Activated gamma-delta T cell treated with anti-CD3 and anti-CD28 coated beads, Interleukin-2, amount 50 U/mL, for 16 hours (primary cell): ENCODE measurements at regions not wholly inside any gene's neighbourhood (a gene's known extent, or its start where the extent isn't known, plus 50 kb on each side); places are given as distances from the start of the nearest gene placed in this dataset.

Source experiments
- DNase-seq: peaks from one replicate; pipeline ENCODE4 v3.0.0-alpha.2; 2020; ENCODE audit warnings: low read depth

DNA sequence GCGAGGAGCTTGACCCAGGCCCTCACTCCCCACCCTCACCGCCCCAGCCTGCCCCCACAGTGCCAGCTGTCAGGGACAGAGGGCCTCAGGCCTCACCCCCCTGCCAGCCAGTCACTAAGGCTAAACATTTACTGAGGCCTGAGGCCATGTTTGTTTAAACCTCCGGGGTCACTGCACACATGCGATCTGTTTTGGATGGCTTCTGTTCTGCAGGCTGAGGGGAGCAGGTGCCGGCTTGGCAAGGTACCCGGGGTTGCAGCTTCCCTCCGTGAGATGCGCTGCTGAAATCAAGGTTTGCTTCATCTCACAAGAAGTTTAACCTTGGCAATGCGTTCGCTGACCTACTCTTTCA is 103.3 kb upstream of the BOD1 start:
- DNase-seq: no peak

DNA sequence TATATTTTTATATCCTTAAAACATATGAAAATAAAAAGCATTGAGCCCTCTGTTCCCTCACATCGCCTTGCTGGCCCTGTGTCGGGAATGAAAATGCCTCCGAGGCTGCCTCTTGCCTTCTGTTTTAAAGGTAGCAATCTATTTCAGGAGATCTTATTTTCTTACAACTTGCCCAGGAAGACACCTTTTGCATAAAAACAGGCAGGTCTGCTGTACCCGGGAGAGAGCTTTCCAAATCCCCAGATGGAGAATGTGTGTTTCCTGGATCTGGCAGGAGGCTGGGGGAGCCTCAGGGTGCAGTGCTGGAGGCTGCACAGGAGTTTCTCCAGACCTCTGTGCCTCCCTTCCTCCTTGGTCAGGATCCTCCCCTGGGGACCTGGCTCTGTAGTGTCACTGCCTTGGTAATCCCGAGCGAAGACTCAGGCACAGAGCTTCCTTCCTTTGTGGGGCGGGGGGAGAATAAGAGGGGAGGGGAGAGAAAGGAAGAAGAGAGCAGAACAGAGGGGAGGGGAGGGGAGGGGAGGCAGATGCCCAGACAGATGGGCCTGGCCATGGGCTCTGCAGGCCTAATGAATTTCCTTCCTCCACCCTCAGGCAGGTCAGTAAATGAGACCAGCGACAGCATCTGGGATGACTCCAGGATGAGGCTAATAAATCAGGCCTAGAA is 104.0 kb upstream of the BOD1 start:
- no peak for DNase-seq

DNA sequence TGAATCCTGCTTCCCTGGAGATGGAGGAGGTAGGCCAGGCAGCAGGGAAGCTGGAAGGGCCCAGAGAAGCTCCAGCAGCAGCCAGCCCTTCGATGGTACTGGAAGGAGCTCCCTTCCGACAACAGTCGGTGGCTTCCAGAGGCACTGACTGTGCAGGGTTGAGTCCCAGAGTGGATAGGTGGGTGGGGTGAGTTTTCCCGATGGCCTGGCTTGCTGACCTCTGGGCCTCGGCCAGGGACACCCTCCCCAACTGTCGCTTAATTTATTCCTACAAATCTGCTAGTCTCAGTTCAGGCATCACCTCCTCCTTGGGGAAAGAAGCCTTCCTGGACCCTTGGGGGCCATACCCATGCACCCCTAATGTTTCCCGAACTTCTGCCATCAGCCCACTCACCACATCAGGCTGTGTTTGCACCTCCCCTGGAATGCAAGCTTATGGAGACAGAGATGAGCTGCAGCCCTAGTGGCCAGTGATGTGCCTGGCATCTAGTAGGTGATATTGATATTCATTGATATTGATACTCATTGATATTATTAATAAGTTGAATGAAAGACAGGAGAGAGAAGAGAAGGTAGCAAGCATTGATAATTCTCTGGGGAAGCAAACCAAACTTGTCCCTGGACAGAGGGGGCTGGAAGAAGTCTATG is 104.6 kb upstream of the BOD1 start:
- no peak for DNase-seq

DNA sequence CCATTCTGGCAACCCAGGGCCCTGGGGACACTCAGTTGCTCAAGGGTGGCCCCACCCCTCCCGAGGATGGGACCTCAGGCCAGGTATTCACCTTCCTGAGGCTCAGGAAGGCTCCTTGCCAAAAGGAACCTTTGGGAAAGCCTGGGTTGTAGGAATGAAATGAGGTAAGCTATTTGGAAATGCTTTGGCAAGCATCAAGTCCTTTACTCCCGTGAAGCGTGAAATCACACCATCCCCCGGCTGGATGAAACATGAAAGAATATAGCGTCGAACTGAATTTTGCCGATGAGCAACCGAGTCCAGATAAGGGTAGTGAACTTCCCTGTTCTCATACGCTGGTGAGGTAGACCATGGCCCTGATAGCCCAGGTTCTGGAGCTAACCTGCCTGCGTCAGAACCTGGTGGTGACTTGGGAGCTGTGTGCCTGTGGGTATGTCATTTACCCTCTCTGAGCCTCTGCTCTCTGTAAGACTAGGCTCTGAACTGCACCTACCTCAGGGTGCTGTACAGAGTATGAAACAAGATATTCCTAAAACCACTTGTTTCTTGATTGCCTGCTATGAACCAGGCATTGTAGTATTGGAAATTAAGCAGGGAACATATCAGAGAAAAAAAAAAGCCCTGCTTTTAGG is 105.3 kb upstream of the BOD1 start:
- no peak for DNase-seq

DNA sequence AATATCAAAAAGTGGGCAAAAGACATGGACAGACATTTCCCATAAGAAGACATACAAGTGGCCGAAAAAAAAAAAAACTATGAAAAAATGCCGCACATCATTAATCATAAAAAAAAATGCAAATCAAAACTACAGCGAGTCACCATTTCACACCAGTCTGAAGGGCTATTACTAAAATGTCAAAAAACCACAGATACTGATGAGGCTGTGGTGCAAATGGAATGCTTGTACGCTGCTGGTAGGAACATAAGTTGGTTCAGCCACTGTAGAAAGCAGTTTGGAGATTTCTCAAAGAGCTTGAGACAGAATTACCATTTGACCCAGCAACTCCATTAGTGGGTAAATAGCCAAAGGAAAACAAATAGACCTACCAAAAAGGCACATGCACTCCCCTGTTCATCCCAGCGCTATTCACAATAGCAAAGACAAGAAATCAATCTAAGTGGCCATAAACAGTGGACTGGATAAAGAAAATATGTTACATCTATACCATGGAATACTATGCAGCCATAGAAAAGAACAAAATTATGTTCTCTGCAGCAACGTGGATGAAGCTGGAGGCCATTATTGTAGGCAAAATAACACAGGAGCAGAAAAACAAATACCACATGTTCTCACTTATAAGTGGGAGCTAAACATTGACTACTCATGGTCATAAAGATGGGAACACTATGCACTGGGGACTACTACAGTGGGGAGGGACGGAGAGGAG is 110.6 kb upstream of the BOD1 start:
- no peak for DNase-seq

DNA sequence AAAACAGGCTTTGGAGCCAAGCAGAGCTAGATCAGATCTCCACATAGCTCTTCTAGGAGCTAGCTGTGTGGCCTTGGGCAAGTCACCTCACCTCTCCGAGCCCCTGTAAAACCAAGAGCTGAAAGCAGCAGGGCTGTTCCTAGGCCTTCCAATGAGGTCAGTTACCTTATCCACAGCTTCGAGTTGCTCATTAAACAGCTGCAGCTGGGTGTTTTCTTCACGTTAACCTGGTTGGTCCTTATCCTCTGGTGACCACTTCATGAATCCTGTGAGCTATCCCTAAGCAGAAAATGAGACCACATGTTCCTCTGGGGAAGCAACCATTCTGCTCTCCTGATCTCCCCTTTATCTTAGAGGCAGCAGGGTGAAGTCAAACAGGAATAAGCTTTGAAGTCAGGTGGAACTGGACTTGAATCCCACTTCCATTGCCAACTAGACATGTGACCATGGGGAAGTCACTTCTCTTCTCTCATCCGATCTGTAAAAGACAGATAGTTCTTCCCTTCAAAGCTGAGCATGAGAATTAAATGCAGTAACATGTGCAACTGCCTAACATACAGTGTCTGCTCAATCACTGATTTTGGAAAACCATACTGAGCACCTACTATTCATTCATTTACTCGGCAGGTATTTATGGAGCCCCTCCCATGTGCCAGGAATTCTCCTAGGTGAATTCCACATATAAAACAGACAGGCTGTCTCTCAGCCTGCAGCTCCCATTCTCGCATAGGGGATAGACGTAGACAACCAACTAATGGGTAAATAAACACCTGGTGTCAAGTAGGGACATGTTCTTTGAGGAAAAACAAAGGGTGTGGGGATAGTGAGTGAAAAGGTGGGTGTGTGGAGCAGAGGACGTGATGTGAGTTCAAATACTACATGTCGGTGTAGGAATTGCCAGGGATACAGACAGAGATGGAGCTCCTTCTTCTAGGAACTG is 111.7 kb upstream of the BOD1 start:
- no peak for DNase-seq

DNA sequence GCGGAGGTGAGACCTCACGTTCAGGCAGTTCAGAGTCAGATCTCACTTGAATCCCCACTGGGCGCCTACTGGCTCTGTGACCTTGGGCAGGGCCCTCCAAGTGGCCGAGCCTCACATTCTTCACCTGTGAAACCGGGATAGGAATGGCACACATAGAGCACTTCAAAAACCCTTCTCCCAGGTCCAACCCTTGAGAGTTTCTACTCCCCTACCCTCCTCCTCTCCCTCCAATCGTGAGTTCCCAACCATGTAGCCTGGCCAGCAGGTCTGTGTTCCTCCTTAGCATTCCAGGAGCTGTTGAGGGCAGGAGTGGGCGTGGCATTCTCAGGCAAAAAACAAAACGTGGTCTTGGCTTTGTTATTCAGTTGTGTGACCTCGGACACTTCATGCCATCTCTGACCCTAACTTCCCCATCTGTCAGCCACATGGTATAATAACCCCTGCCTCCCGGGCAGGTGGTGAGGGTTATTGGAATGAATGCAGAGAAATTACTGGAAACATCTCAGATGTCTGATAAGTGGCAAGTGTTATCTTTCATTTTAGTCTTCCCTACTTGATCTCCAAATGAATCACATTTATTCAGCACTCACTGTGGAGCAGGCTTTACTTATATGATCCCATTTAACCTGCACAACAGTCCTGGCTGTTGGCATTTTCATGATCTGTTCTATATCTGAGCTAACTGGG is 112.8 kb upstream of the BOD1 start:
- no peak for DNase-seq

DNA sequence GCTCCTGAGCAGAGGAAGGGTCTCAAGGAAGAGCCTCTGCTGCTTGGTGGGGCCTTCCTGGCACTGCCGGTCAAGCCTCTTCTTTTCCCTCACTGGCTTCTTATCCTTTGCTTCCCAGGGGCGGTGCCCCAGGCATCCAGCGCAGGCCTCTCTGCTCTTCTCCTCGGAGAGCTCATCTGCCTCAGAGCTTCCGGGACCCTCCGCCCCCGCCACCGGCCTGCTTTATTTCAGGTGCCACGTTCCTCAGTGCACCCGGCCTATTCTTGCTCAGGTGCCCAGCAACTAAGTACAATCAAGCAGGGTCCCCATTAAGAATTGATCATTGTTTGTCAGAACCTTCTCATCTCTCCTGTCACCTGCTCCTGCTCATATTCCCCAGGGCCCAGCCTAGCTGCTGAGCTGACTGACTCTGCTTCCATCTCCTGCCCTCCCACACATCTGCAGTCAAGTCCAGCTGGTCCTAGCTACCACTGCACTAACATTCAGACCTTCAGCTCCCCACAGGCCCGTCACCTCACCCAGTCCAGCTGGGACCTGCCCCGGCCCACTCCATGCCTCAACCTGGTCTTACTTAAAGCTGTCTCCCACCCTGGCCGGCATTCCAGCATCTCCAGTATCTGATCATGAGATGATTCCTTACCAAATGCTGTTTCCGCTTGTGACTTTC is 114.3 kb upstream of the BOD1 start:
- DNase-seq: no peak

DNA sequence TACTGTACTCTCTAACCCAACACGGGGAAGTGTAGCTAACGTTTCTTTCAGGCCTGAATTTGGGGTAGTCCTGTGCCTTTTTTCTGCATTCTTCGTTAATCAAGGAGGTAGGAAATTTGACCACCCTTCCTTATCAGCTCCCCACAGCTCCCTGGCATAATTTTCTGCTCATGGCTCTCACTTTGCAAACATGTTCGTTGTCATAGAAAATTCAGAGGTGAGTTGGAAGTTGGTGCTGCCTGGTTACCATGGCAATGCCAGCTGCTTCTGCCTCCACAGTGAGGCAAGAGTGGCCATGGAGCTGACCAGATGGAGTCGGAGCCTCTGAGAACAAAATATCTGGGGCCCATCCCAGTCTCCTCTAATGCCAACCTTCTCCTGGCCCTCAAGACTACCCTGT is 116.6 kb upstream of the BOD1 start:
- no peak for DNase-seq

DNA sequence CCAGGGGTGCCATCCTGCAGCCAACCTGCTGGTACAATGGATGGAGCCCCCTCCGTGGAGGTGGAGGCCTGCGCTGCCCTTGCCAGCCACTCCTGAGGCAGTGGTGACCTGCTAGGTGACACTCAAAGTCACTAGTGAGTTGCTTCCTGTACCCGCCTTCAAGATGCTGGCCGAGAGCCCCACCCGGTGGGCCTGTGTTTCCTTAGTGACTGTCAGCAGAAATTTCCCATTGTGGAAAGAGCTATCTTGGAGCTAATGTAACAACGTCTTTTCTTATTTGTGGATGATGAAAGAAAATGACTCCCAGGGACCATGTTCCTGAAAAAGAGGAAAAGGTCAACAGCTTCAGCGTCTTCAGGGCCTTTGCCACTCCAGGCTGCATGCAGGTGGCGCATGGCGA is 117.0 kb upstream of the BOD1 start:
- DNase-seq: no peak

DNA sequence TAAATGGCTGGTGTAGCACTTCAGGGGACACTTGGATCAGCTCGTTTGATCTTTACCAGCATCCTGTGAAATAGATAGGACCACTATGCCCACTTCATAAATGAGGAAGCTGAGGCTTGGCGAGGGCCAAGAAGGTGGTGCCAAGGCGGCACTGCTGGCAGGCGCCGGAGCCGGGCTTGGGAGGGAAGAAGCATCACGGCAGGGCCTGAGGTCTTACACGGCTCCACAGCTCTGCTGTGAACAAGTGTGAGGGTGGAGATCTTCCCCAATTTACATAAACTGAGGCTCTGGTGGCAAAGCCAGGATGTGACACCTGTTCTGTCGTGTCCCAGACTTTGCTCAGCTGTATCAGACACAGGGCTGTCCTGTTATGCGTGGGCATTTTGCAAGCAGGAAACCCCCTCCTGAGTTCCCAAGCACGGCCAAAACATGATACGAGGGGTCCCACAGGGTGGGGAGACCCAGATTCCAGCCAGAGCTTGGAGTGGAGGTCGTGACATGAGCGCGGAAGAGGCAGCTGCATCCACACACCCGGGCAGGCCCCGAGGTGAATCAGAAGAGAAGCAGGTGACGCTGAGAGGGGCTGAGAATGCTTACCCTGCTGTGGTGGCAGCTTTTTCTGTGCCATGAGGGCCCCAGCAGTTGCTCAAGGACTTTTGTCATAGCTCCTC is 117.5 kb upstream of the BOD1 start:
- no peak for DNase-seq

DNA sequence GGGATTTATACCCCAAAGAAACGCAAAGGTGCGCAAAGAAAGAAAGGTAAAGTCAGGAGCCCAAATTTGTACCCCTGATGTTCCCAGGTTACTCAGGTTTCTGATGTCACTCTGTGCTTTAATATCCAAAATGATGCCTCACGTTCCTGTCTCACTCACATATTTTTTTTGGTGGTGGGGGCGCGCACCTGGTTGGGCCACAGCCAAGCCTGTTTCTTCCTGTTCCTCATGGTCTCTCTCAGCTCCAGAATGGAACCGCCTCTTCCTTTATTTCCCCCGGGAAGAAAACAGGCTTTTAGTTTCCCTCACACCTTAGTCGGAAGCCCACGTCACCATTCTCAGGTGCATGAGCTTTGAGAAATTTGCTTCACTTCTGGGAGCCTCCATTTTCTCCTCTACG is 118.3 kb upstream of the BOD1 start:
- DNase-seq: no peak

DNA sequence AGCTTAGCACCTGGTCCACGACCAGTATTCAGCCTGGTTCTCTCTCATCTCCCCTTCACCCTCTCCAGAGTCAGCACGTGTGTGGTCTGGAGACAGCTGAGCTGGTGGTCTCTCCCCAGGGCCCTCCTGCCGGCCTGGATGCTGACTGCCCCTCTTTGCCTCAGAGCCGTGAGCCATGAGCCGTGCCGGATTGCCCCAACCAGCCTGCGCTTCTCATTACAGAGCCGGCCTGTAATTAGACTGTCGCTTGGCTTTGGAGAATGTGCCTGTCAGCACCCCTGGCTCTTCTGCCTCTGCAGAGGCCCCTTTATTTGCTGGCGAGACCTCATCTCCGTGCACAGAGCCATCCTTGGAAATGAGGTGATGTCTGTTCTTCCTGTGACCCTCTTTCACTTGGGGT is 118.7 kb upstream of the BOD1 start:
- no peak for DNase-seq

DNA sequence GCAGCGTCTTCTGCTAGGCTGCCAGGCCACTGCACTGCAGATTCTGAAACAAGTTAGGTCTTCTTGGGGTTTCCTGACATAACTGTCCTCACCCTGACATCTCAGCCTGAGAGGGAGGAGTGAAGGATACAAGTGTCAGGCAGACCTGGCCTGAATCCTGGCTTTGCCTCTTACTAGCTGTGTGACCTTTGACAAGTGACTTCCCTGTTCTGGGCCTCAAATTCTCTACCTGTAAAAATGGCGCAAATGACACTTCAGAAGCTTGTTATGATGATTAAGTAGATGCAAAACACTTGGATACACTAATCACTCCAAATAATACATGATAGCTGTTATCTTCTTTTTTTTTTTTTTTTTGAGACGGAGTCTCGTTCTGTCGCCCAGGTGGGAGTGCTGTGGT is 119.2 kb upstream of the BOD1 start:
- no peak for DNase-seq

DNA sequence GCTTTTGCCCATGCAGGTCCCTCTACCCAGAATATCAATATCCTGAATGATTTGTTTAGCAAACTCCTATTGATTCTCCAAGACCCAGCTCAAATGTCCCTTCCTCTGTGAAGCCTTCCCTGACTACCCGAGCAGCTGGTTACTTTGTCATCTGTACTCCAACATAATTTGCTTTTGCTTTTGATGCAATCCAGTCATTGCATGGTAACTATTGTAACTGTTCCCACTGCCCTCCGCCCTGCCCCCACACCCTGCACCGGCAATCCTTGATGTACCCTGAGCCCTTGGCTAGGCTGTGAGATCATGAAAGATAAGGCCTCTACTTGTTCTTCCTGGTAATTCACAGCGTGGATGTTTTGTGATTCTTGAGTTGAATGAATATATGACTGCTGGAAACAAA is 119.9 kb upstream of the BOD1 start:
- no peak for DNase-seq

DNA sequence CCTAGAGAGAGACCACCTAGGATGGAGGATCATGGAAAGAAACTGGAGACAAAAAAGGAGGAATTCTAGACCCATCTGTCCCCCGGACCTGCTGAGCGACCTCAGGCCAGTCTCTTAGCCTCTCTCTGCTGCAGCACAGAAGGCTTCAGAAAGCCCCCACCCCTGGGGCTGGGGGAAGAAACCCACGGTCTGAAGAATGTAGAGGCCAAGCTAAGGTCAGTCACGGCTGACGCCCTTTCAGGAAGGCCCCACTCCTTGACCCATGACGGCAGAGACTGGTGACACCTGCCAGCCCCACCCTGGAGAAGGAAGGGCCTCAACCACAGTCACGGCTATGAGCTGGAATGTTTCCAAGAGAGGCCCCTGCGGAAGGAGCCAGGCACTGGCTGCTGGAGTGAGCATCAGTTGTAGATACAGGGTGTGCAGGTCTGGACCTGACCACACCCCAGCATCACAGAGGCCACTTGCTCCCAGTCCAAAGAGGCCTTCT is 120.5 kb upstream of the BOD1 start:
- DNase-seq: no peak

DNA sequence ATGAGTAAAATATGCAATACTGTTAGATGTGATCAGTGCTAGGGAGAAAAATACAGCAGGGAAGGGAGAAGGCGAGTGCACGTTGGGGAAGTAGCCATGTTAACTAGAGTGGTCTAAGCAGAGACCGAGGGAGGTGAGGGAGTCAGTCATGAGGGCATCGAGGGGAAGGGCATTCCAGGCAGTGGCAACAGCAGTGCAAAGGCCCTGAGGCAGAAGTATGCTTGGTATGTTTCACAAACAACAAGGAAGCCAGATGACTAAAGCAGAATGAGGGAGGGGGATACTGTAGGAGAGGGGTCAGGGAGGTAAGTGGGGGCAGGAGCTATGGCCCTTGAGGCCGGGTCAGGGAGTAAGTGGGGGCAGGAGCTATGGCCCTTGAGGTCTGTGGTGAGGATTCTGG is 123.3 kb upstream of the BOD1 start:
- DNase-seq: no peak

DNA sequence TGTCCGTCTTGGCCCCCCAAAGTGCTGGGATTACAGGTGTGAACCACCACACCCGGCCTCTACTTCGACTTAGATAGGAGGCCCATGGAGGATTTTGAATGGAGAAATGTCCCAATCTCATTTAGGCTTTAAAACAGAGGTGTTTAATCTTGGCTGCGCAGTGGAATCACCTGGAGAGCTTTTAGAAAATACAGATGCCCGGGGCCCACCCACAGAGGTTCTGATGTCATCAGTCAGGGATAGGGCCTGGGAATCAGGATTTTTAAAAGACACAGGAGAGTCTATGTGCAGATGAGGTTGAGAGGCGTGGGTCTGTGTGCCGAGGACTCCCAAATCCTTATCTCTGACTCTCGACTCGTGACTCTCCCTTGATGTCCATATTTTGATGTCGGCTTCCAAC is 124.0 kb upstream of the BOD1 start:
- no peak for DNase-seq

DNA sequence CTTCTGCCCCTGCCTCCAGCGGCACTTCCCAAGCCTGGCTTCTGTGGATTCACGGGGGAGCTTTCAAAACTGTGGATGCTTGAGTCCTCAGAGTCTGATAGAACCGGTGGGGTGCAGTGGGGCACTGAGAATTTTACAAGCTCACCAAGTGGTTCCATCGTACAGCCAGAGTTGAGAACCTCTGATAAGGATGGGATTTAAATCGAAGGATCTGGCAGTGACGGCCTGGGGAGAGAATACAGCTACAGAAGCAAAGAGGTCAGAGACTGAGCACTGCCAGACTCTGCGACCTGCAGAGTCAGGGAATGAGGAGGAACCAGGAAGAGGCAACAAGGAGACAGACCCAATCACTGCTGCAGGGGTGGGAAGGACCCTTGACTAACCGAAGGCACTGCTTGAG is 124.6 kb upstream of the BOD1 start:
- DNase-seq: no peak

DNA sequence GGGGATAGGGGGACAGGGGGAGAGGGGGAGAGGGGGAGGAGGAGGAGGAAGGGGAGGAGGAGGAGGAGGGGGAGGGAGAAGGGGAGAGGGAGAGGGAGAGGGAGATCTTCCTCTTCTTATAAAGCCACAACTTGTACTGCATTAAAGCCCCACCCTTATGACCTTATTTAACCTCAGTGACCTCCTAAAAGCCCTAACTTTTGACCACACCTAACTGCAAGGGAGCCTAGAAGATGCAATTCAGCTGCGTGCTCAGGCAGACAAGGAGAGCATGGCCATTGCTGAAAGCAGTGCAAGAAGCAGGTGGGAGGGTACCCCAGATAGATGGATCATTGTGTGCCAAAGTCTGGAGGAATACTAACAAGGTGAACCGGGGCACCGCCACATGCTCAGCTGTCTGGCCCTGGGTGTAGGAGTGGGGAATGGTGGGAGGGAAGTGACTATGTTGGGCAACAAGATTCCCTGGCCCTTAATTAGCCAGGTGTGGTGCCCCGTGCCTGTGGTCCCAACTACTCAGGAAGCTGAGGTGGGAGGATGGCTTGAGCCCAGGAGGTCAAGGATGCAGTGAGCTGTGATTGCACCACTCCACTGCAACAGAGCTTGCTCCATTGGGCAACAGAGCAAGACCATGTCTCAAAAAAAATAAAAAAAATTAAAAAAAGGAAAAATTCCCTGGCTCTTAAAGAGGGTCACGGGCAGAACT is 125.4 kb upstream of the BOD1 start:
- no peak for DNase-seq
